ELF-1 (cell line): ENCODE measurements at regions not wholly inside any gene's neighbourhood (a gene's known extent, or its start where the extent isn't known, plus 50 kb on each side); places are given as distances from the start of the nearest gene placed in this dataset.
A peak's percentile ranks its signal among the peaks of the same experiment; 100 is the strongest.

ENCODE experiments used
- DNase-seq: peaks from one replicate; pipeline ENCODE4 v3.0.0-alpha.2; 2016; ENCODE audit warnings: low read depth, low spot score

- DNase-seq = no peak
Measured at GRCh38 chr11:69378303-69379141, 84.6 kb downstream of the MYEOV start.

- DNase-seq = no peak
Measured at GRCh38 chr11:69380451-69380901, 86.5 kb downstream of the MYEOV start.

GRCh38 chr11:69380921-69381581 lies 87.1 kb downstream of the MYEOV start:
- no peak for DNase-seq

GRCh38 chr11:69381681-69382130 lies 87.8 kb downstream of the MYEOV start:
- DNase-seq = no peak

- DNase-seq = peak; percentile 60
Measured at GRCh38 chr11:69382131-69383128, 88.5 kb downstream of the MYEOV start.

- no peak for DNase-seq
Measured at GRCh38 chr11:69383372-69384250, 89.7 kb downstream of the MYEOV start.

- DNase-seq = no peak
Measured at GRCh38 chr11:69384251-69385143, 90.5 kb downstream of the MYEOV start.

GRCh38 chr11:69385144-69385820 lies 91.3 kb downstream of the MYEOV start:
- DNase-seq = no peak

GRCh38 chr11:69385832-69386427 lies 92.0 kb downstream of the MYEOV start:
- no peak for DNase-seq

GRCh38 chr11:69386594-69387408 lies 92.8 kb downstream of the MYEOV start:
- no peak for DNase-seq

- no peak for DNase-seq
Measured at GRCh38 chr11:69387409-69387885, 93.5 kb downstream of the MYEOV start.

GRCh38 chr11:69388210-69388609 lies 93.3 kb upstream of the LINC01488 start:
- DNase-seq = no peak

GRCh38 chr11:69388661-69389060 lies 92.8 kb upstream of the LINC01488 start:
- no peak for DNase-seq

- no peak for DNase-seq
Measured at GRCh38 chr11:69390561-69390960, 90.9 kb upstream of the LINC01488 start.

- no peak for DNase-seq
Measured at GRCh38 chr11:69391192-69392103, 90.0 kb upstream of the LINC01488 start.

GRCh38 chr11:69392104-69392653 lies 89.3 kb upstream of the LINC01488 start:
- no peak for DNase-seq
